ENCODE measurements at regions not wholly inside any gene's neighbourhood (a gene's known extent, or its start where the extent isn't known, plus 50 kb on each side); places are given as distances from the start of the nearest gene placed in this dataset.

GRCh38 chr3:101996832-101997231 lies 147.5 kb downstream of the NFKBIZ start:
- TF ChIP-seq, protein P1, sequence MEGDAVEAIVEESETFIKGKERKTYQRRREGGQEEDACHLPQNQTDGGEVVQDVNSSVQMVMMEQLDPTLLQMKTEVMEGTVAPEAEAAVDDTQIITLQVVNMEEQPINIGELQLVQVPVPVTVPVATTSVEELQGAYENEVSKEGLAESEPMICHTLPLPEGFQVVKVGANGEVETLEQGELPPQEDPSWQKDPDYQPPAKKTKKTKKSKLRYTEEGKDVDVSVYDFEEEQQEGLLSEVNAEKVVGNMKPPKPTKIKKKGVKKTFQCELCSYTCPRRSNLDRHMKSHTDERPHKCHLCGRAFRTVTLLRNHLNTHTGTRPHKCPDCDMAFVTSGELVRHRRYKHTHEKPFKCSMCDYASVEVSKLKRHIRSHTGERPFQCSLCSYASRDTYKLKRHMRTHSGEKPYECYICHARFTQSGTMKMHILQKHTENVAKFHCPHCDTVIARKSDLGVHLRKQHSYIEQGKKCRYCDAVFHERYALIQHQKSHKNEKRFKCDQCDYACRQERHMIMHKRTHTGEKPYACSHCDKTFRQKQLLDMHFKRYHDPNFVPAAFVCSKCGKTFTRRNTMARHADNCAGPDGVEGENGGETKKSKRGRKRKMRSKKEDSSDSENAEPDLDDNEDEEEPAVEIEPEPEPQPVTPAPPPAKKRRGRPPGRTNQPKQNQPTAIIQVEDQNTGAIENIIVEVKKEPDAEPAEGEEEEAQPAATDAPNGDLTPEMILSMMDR (IDR thresholded peaks at IDR 0.05; ENCODE audit: low read length) = no peak
- TF ChIP-seq EZH2 (optimal IDR thresholded peaks at IDR 0.05; ENCODE audit: low read depth, low read length) = no peak

Data from MM.1S (cell line).